ENCODE measurements at regions not wholly inside any gene's neighbourhood (a gene's known extent, or its start where the extent isn't known, plus 50 kb on each side); places are given as distances from the start of the nearest gene placed in this dataset.

DNA sequence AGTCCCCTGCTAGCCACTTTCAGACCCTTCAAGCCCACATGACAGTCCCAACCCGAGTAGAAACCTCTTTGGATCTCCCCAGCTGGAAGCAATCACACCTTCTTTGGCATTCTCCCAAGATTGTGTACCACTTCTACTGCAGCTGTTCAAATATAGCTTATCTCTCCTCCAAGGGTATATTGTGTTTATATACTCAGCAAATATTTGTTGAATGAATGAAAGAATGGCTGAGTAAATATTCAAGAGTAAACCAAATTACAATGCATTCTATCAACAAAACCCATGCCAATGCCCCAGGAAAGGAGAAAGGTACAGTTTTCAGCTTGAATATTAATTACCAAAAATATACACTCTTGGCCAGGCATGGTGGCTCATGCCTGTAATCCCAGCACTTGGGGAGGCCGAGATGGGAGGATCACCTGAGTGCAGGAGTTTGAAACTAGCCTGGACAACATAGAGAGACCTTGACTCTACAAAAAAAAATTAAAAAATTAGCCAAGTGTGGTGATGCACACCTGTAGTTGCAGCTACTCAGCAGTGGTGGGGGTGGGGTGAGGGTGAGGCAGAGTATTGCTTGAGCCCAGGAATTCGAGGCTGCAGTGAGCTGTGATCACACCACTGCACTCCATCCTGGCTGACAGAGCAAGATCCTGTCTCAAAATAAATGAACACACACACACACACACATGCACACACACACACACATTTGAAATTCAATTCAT lies 68.5 kb downstream of the NIBAN1 start:
- H3K36me3 ChIP-seq (ENCODE audit: insufficient read depth, low read depth, low read length): no peaks in the 10 kb centered on the region
- no peak overlapping the region for H3K9ac ChIP-seq (ENCODE audit: low read depth, low read length)
- no peaks in the 10 kb centered on the region for H3K9me3 ChIP-seq (ENCODE audit: insufficient read depth, low read depth, low read length)
- no peak overlapping the region for H3K27ac ChIP-seq (ENCODE audit: low read length)
- H3K4me3 ChIP-seq (ENCODE audit: low read length): no peak overlapping the region
- peaks cover 5% of the 10 kb centered on the region for H3K4me1 ChIP-seq (ENCODE audit: insufficient read depth, low read length)
- H3K27me3 ChIP-seq (ENCODE audit: insufficient read depth, low read length): no peaks in the 10 kb centered on the region

DNA sequence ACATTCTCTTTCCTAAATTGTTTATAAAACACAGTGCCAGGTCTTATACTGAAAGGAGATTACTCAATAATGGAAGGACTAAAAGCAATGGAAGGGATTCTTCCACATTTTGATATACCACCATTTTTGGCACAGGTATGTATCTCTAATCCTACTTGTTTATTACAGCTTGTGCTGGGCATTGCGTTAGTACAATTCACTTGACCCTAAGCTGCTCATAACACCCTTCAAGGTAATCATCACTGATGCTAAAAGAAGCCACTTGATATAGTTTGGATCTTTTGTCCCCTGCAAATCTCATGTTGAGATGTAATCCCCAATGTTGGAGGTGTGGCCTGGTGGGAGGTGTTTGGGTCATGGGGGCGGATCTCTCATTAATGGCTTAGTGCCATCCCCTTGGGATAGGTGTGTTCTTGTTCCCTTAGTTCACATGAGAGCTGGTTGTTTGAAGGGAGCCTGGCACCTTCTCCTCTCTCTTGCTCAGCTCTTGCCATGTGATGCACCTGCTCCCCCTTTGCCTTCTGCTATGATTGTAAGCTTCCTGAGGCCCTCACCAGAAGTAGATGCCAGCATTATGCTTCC lies 71.1 kb downstream of the NIBAN1 start:
- Histone ChIP-seq H3K27me3 (ENCODE audit: insufficient read depth, low read length) (no peaks in the 10 kb centered on the region), H3K9ac (ENCODE audit: low read depth, low read length) (no peak overlapping the region), H3K36me3 (ENCODE audit: insufficient read depth, low read depth, low read length) (no peaks in the 10 kb centered on the region; the same call in 1 of the 2 replicates), H3K4me3 (ENCODE audit: low read length) (no peak overlapping the region), H3K27ac (ENCODE audit: low read length) (no peak overlapping the region), H3K9me3 (ENCODE audit: insufficient read depth, low read depth, low read length) (no peaks in the 10 kb centered on the region), H3K4me1 (ENCODE audit: insufficient read depth, low read length) (peaks cover 11% of the 10 kb centered on the region)

DNA sequence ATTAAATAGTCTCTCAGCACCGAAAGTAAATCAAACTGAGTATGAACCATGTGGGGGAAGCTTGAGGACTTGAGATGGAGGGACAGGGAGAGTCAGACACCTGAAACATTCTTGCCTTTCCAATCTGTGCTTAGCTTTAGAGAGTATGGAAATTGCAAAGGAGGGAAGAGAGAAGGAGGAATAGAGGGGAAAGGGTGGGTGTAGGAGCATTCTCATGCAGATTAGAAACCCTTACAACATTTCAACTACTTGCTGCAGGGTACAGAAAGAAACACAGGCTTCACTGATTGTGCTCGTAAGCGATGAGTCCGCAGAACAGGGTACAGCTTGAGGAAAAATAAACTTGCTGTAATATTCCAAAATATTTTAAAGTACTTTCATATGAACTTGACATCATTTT lies 73.8 kb downstream of the NIBAN1 start:
- H3K27ac ChIP-seq (ENCODE audit: low read length): peak overlapping the region; percentile 34
- H3K27me3 ChIP-seq (ENCODE audit: insufficient read depth, low read length): no peaks in the 10 kb centered on the region
- peak overlapping the region; percentile 14; the same call in 1 of the 2 replicates for H3K4me3 ChIP-seq (ENCODE audit: low read length)
- H3K36me3 ChIP-seq (ENCODE audit: insufficient read depth, low read depth, low read length): no peaks in the 10 kb centered on the region; the same call in 1 of the 2 replicates
- no peaks in the 10 kb centered on the region for H3K9me3 ChIP-seq (ENCODE audit: insufficient read depth, low read depth, low read length)
- H3K9ac ChIP-seq (ENCODE audit: low read depth, low read length): peak overlapping the region; percentile 34; the same call in 1 of the 2 replicates
- peaks cover 11% of the 10 kb centered on the region for H3K4me1 ChIP-seq (ENCODE audit: insufficient read depth, low read length)

DNA sequence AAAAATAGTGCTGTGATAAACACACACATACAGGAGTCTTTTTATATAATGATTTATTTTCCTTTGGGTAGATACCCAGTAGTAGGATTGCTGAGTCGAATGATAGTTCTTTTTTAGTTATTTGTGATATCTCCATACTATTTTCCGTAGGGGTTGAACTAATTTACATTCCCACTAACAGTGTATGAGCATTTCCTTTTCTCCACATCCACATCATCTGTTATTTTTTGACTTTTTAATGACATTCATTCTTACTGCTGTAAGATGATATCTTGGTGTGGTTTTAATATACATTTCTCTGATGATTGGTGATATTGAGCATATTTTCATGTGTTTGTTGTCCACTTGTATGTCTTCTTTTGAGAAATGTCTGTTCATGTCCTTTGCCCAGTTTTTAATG lies 78.3 kb downstream of the NIBAN1 start:
- Histone ChIP-seq H3K4me3 (ENCODE audit: low read length) (no peak overlapping the region), H3K27me3 (ENCODE audit: insufficient read depth, low read length) (no peaks in the 10 kb centered on the region), H3K9ac (ENCODE audit: low read depth, low read length) (no peak overlapping the region), H3K4me1 (ENCODE audit: insufficient read depth, low read length) (peaks cover 8% of the 10 kb centered on the region), H3K9me3 (ENCODE audit: insufficient read depth, low read depth, low read length) (no peaks in the 10 kb centered on the region), H3K36me3 (ENCODE audit: insufficient read depth, low read depth, low read length) (no peaks in the 10 kb centered on the region; the same call in 1 of the 2 replicates), H3K27ac (ENCODE audit: low read length) (no peak overlapping the region)

DNA sequence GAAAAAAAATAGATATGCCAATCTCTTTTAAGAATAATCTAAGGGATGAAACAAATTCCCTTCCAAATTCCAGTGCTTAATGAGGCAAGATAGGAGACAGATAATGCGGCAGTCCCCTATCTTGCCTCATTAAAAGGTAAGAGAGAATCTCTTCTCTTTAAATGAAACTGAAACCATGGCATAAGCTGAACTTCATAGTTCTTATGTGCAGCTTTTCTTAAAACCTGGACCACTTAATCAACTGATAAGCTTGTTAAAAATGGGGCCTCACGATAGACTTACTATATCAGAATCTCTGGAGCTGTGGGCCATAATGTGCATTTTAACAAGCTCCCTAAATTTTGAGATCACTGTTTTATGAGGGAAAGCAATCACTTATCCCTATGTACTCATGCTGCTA lies 79.2 kb downstream of the NIBAN1 start:
- H3K4me1 ChIP-seq (ENCODE audit: insufficient read depth, low read length): peaks cover under 1% of the 10 kb centered on the region; the same call in 1 of the 2 replicates
- no peak overlapping the region for H3K4me3 ChIP-seq (ENCODE audit: low read length)
- H3K27ac ChIP-seq (ENCODE audit: low read length): no peak overlapping the region
- no peak overlapping the region for H3K9ac ChIP-seq (ENCODE audit: low read depth, low read length)
- peaks cover under 1% of the 10 kb centered on the region; the same call in 1 of the 2 replicates for H3K36me3 ChIP-seq (ENCODE audit: insufficient read depth, low read depth, low read length)
- H3K27me3 ChIP-seq (ENCODE audit: insufficient read depth, low read length): no peaks in the 10 kb centered on the region
- H3K9me3 ChIP-seq (ENCODE audit: insufficient read depth, low read depth, low read length): no peaks in the 10 kb centered on the region

DNA sequence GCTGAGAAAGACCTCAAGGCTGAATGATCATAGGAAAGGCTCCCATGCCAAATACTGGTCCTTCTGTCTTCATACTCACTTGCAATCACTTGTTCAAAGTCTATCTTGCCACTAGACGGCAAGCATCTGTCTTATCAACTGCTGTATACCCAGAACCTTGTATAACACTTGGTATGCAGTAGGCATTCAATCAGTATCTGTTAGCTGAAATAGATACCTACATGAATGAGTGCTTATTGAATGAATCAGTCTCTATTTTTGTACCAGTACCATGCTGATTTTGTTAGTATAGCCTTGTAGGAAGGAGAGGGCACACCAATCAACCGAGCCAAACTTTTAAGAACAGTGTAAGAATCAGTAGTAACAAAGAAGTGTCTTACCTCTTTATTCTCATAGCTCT lies 80.6 kb downstream of the NIBAN1 start:
- Histone ChIP-seq H3K36me3 (ENCODE audit: insufficient read depth, low read depth, low read length) (peaks cover 4% of the 10 kb centered on the region; the same call in 1 of the 2 replicates), H3K4me3 (ENCODE audit: low read length) (no peak overlapping the region), H3K4me1 (ENCODE audit: insufficient read depth, low read length) (no peaks in the 10 kb centered on the region), H3K9me3 (ENCODE audit: insufficient read depth, low read depth, low read length) (no peaks in the 10 kb centered on the region), H3K27me3 (ENCODE audit: insufficient read depth, low read length) (no peaks in the 10 kb centered on the region), H3K27ac (ENCODE audit: low read length) (no peak overlapping the region), H3K9ac (ENCODE audit: low read depth, low read length) (no peak overlapping the region)

DNA sequence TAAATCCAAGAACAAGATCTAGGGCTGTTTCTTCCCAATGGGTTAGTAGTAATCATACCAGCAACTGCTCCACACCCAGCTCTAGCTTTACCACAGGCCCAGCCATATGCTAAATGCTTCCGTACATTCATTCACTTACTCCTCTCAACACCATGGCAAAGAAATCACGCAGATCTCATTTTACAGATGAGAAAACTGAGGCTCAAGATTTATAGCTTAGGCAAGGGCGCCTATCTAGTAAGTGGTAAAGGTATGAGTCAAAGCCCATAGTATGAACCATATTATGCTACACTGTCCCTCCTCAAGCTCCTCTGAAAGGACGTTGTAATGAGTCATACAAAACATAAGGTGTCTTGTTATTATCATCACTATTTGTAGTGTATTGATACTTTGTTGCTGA lies 82.2 kb downstream of the NIBAN1 start:
- Histone ChIP-seq H3K4me1 (ENCODE audit: insufficient read depth, low read length) (no peaks in the 10 kb centered on the region), H3K9me3 (ENCODE audit: insufficient read depth, low read depth, low read length) (no peaks in the 10 kb centered on the region), H3K36me3 (ENCODE audit: insufficient read depth, low read depth, low read length) (peaks cover 4% of the 10 kb centered on the region; the same call in 1 of the 2 replicates), H3K9ac (ENCODE audit: low read depth, low read length) (no peak overlapping the region), H3K4me3 (ENCODE audit: low read length) (no peak overlapping the region), H3K27ac (ENCODE audit: low read length) (no peak overlapping the region), H3K27me3 (ENCODE audit: insufficient read depth, low read length) (no peaks in the 10 kb centered on the region)

DNA sequence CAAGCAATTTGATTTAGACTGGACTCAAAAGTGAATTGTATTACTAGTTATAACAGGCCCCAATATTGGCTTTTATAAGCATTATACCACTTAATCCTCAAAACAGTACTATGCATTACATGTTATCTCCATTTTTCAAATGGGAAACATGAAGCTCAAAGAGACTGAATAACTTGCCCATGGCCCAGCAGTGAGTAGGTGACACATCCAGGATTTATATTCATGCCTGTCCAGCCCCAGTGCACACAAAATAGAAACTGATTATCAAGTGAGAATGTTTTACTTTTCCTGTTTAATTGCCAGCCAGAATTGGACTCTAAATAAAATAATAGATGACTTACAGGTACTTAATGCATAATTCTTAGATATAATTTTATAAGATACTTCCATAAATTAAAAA lies 82.9 kb downstream of the NIBAN1 start:
- Histone ChIP-seq H3K9me3 (ENCODE audit: insufficient read depth, low read depth, low read length) (no peaks in the 10 kb centered on the region), H3K4me3 (ENCODE audit: low read length) (no peak overlapping the region), H3K4me1 (ENCODE audit: insufficient read depth, low read length) (peaks cover 1% of the 10 kb centered on the region; the same call in 1 of the 2 replicates), H3K9ac (ENCODE audit: low read depth, low read length) (no peak overlapping the region), H3K27ac (ENCODE audit: low read length) (no peak overlapping the region), H3K36me3 (ENCODE audit: insufficient read depth, low read depth, low read length) (peaks cover 4% of the 10 kb centered on the region; the same call in 1 of the 2 replicates), H3K27me3 (ENCODE audit: insufficient read depth, low read length) (peaks cover 1% of the 10 kb centered on the region; the same call in 1 of the 2 replicates)

DNA sequence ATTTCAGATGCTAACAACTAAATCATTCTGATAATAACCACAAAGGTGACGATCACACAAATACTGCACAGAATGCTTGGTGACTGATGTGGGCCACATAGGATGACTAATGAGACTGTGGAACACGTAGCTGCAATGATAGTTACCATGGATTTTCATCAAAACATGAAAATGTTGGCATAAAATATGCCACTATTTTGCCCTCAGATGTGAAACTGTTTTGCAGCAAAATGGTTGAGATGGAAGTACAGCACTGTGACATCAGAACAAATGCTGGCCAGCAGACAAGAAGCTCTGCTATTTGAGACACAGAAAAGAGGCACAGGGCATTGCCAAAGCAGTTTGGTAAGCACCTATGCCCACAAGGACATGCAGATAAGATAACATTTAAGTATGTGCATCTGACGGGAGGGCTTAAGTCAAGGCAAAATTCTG lies 83.8 kb downstream of the NIBAN1 start:
- H3K27ac ChIP-seq (ENCODE audit: low read length): no peak overlapping the region
- no peak overlapping the region for H3K9ac ChIP-seq (ENCODE audit: low read depth, low read length)
- H3K36me3 ChIP-seq (ENCODE audit: insufficient read depth, low read depth, low read length): peaks cover 4% of the 10 kb centered on the region; the same call in 1 of the 2 replicates
- no peaks in the 10 kb centered on the region for H3K9me3 ChIP-seq (ENCODE audit: insufficient read depth, low read depth, low read length)
- H3K27me3 ChIP-seq (ENCODE audit: insufficient read depth, low read length): peaks cover 10% of the 10 kb centered on the region; the same call in 1 of the 2 replicates
- H3K4me3 ChIP-seq (ENCODE audit: low read length): no peak overlapping the region
- peaks cover 5% of the 10 kb centered on the region; the same call in 1 of the 2 replicates for H3K4me1 ChIP-seq (ENCODE audit: insufficient read depth, low read length)

DNA sequence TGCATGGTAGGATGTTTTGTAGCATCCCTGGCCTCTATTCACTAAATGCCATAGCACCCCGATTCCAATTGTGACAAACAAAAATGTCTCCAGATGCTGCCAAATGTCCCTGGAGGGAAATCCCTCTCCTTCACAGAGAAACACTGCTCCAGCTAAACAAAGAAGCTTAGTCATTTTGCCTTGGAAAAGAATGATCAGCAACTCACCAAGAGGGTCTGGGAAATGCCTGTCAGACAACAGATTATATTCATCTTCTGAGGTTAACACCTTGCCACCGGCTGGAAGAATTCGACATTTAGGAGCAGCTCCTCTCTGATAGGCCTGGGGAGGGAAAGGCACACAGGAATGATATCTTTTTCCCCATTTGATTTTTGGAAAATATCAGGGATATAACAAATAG lies 84.4 kb downstream of the NIBAN1 start:
- no peak overlapping the region for H3K4me3 ChIP-seq (ENCODE audit: low read length)
- H3K27ac ChIP-seq (ENCODE audit: low read length): no peak overlapping the region
- peaks cover 4% of the 10 kb centered on the region; the same call in 1 of the 2 replicates for H3K36me3 ChIP-seq (ENCODE audit: insufficient read depth, low read depth, low read length)
- H3K27me3 ChIP-seq (ENCODE audit: insufficient read depth, low read length): peaks cover 16% of the 10 kb centered on the region; the same call in 1 of the 2 replicates
- peaks cover 5% of the 10 kb centered on the region; the same call in 1 of the 2 replicates for H3K4me1 ChIP-seq (ENCODE audit: insufficient read depth, low read length)
- no peak overlapping the region for H3K9ac ChIP-seq (ENCODE audit: low read depth, low read length)
- no peaks in the 10 kb centered on the region for H3K9me3 ChIP-seq (ENCODE audit: insufficient read depth, low read depth, low read length)

DNA sequence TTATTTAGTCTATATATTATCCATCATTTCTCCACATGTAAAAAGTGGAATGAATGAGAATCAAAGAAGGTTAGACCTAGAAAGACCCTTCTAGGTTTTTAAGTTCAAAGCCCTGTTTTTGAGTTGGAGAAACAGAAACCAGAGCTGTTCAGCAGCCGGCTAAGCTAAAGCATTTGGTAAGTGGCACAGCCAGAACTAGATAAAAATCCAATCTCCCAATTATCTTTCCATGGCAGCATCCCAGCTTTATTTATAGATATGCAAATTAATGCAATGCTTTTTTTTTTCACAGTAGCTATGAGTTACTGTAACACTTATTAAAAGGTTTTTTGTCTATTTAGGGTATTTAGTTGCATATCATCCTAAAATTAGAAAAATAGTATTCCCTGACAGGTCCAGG lies 85.1 kb downstream of the NIBAN1 start:
- H3K27ac ChIP-seq (ENCODE audit: low read length): no peak overlapping the region
- H3K27me3 ChIP-seq (ENCODE audit: insufficient read depth, low read length): peaks cover 21% of the 10 kb centered on the region; the same call in 1 of the 2 replicates
- H3K9ac ChIP-seq (ENCODE audit: low read depth, low read length): no peak overlapping the region
- no peaks in the 10 kb centered on the region for H3K9me3 ChIP-seq (ENCODE audit: insufficient read depth, low read depth, low read length)
- peaks cover 4% of the 10 kb centered on the region; the same call in 1 of the 2 replicates for H3K36me3 ChIP-seq (ENCODE audit: insufficient read depth, low read depth, low read length)
- no peak overlapping the region for H3K4me3 ChIP-seq (ENCODE audit: low read length)
- peaks cover 5% of the 10 kb centered on the region; the same call in 1 of the 2 replicates for H3K4me1 ChIP-seq (ENCODE audit: insufficient read depth, low read length)
